ENCODE measurements at regions not wholly inside any gene's neighbourhood (a gene's known extent, or its start where the extent isn't known, plus 50 kb on each side); places are given as distances from the start of the nearest gene placed in this dataset.

DNA sequence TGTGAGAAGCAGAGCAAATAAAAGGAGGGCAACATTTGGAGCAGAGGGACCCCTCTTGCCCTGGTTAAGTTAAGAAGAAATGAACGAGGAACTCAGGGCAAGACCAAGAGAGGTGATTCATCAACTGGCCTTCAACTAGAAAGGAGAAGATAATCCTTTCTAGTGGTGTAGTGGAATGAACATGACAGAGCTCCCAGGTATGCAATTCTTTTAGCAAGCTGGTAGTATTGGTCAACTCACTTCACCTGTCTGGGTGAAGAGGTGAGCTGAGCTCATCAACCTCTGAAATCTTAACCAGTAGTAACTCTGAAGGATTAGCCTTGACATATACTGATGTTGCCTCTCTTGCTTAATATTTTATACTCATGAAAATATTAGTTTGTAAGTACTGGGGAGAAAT is 1024.7 kb upstream of the GOT2 start:
- no peaks in the 10 kb centered on the region for H3K9me3 ChIP-seq
- no peak overlapping the region for H3K4me3 ChIP-seq
- H3K36me3 ChIP-seq = no peaks in the 10 kb centered on the region
- TF ChIP-seq CTCF (IDR thresholded peaks at IDR 0.05 in 4 of 5, conservative IDR thresholded peaks at IDR 0.05 in 1 of 5) (no peak), POLR2A (IDR thresholded peaks at IDR 0.05) (no peak)
- H3K27me3 ChIP-seq = no peaks in the 10 kb centered on the region
- H3K27ac ChIP-seq = no peak overlapping the region
- in situ Hi-C loops (cut with MboI; ENCODE audit: low sequenced_read_pairs in 4 of 4) = no loop called here
- ATAC-seq = no peak
- H3K4me1 ChIP-seq = no peaks in the 10 kb centered on the region
- intact Hi-C loops (cut with DNase I; ENCODE audit: low total_unique reads) = no loop called here
- no peak for DNase-seq

- Histone ChIP-seq H3K36me3 (no peaks in the 10 kb centered on the region), H3K27me3 (no peaks in the 10 kb centered on the region), H3K9me3 (no peaks in the 10 kb centered on the region), H3K4me3 (no peak overlapping the region), H3K4me1 (no peaks in the 10 kb centered on the region), H3K27ac (no peak overlapping the region)
- DNase-seq (no peak), ATAC-seq (no peak)
- no peak for TF ChIP-seq POLR2A (IDR thresholded peaks at IDR 0.05)
- TF ChIP-seq CTCF (IDR thresholded peaks at IDR 0.05 in 4 of 5, conservative IDR thresholded peaks at IDR 0.05 in 1 of 5) = no peak
- in situ Hi-C loops (cut with MboI; ENCODE audit: low sequenced_read_pairs in 4 of 4) = no loop called here
- intact Hi-C loops (cut with DNase I; ENCODE audit: low total_unique reads) = no loop called here
These were observed 1020.7 kb upstream of the GOT2 start for GRCh38 chr16:59754854-59755253.

DNA sequence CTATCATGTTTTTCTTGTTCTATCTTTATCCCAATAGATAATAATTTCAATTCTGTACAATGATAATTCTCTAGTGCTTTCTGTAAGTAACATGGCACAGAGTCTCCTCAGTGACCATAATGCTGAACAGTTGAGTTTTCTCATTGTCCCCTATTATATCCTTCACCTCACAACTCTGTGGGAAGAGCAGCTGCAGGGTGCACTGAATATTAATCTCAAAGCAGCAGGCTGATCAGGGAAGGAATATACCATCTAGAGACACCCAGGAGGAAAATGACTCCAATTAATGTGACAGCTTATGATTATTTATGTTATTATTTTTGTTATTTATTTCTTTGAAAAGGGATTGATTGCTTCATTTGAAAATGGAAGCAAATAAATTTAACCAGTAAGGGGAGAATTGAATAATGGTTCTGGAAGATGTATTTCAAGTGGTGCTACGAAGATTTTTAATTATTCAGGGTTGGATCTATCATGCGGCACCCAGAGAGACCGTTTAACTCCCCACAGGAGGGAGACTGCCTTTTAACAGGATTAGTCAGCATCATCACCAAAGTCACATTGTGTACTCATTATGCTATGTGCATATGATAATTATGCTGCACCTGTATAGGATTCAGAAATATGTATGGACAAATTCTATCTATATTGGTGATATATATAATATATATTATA is 1015.7 kb upstream of the GOT2 start:
- no peak overlapping the region for H3K27ac ChIP-seq
- no peaks in the 10 kb centered on the region for H3K4me1 ChIP-seq
- in situ Hi-C loops (cut with MboI; ENCODE audit: low sequenced_read_pairs in 4 of 4) = loop anchor here in 1 of 4 donors (25.0 kb wide), 1 partner anchor 112 kb away; no protein-coding TSS in a partner anchor
- ATAC-seq (no peak), DNase-seq (no peak)
- no peak overlapping the region for H3K4me3 ChIP-seq
- H3K36me3 ChIP-seq = no peaks in the 10 kb centered on the region
- H3K9me3 ChIP-seq = no peaks in the 10 kb centered on the region
- intact Hi-C loops (cut with DNase I; ENCODE audit: low total_unique reads) = no loop called here
- TF ChIP-seq CTCF (IDR thresholded peaks at IDR 0.05 in 4 of 5, conservative IDR thresholded peaks at IDR 0.05 in 1 of 5) (no peak), POLR2A (IDR thresholded peaks at IDR 0.05) (no peak)
- no peaks in the 10 kb centered on the region for H3K27me3 ChIP-seq

GRCh38 chr16:59748531-59748930 is 1014.4 kb upstream of the GOT2 start:
- Histone ChIP-seq H3K4me1 (no peaks in the 10 kb centered on the region), H3K27me3 (no peaks in the 10 kb centered on the region), H3K9me3 (no peaks in the 10 kb centered on the region), H3K4me3 (no peak overlapping the region), H3K36me3 (no peaks in the 10 kb centered on the region), H3K27ac (no peak overlapping the region)
- DNase-seq (no peak), ATAC-seq (no peak)
- in situ Hi-C loops (cut with MboI; ENCODE audit: low sequenced_read_pairs in 4 of 4) (loop anchor here in 1 of 4 donors (25.0 kb wide), 1 partner anchor 111 kb away; no protein-coding TSS in a partner anchor), intact Hi-C loops (cut with DNase I; ENCODE audit: low total_unique reads) (no loop called here)
- TF ChIP-seq POLR2A (IDR thresholded peaks at IDR 0.05) (no peak), CTCF (IDR thresholded peaks at IDR 0.05 in 4 of 5, conservative IDR thresholded peaks at IDR 0.05 in 1 of 5) (no peak)

DNA sequence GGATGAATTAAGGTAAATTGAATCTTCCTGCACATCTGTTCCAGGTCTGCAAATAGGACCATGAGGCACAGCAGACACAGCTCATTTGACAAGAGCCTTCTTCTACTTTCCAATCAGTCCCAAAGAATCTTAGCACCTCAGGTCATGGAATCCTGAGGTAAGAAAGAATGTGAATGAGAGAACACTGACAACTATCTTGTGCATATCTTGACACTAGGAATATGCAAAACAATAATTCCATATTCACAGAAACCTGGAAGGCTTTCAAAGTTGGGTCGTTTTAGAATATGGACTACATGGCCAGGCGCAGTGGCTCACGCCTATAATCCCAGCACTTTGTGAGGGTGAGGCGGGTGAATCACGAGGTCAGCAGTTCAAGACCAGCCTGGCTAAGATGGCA is 1009.4 kb upstream of the GOT2 start:
- ATAC-seq (no peak), DNase-seq (no peak)
- H3K4me1 ChIP-seq = no peaks in the 10 kb centered on the region
- H3K27ac ChIP-seq = no peak overlapping the region
- no peaks in the 10 kb centered on the region for H3K27me3 ChIP-seq
- no peak overlapping the region for H3K4me3 ChIP-seq
- in situ Hi-C loops (cut with MboI; ENCODE audit: low sequenced_read_pairs in 4 of 4) = loop anchor here in 1 of 4 donors (25.0 kb wide), 1 partner anchor 106 kb away; no protein-coding TSS in a partner anchor
- TF ChIP-seq POLR2A (IDR thresholded peaks at IDR 0.05) (no peak), CTCF (IDR thresholded peaks at IDR 0.05 in 4 of 5, conservative IDR thresholded peaks at IDR 0.05 in 1 of 5) (no peak)
- intact Hi-C loops (cut with DNase I; ENCODE audit: low total_unique reads) = no loop called here
- no peaks in the 10 kb centered on the region for H3K9me3 ChIP-seq
- H3K36me3 ChIP-seq = no peaks in the 10 kb centered on the region
